PC-9 (cell line): ENCODE measurements at regions not wholly inside any gene's neighbourhood (a gene's known extent, or its start where the extent isn't known, plus 50 kb on each side); places are given as distances from the start of the nearest gene placed in this dataset.

Source experiments
- BruUV-seq: library from RNA; stranded (reverse); fragments of 400-500 nt; replicated peaks from 2 replicates; lab custom pipeline; 2021; lab: Mats Ljungman, UMichigan
- CTCF ChIA-PET: fragments of 300-600 bp; sonication (Branson Sonifier 250); formaldehyde crosslinking; loops from one replicate; lab custom pipeline; 2022; ENCODE audit warnings: antibody characterized with exemption; lab: Charles Lee
- POLR2A ChIA-PET: fragments of 300-600 bp; sonication (Branson Sonifier 250); formaldehyde crosslinking; loops from one replicate; lab custom pipeline; 2022; ENCODE audit warnings: antibody characterized with exemption; ENCODE audit not compliant: unreplicated experiment; lab: Charles Lee
- DNase-seq, 2 experiments: peaks; one replicate each; pipeline versions ENCODE4 v3.0.0 to v3.0.0-alpha.2; 2015 to 2022; ENCODE audit warnings: mixed read lengths in 1 of 2
- H2AFZ ChIP-seq: fragments of 200-600 bp; sonication (generic); 2 replicates; pipeline ENCODE4 v1.8.1; 2017; ENCODE audit warnings: antibody characterized with exemption
- H3F3A ChIP-seq: fragments of 200-600 bp; sonication (generic); 2 replicates; pipeline ENCODE4 v1.8.1; 2017; ENCODE audit warnings: antibody characterized with exemption, mild to moderate bottlenecking, low read depth; ENCODE audit not compliant: insufficient read depth
- H3K27ac ChIP-seq: fragments of 200-600 bp; sonication (generic); 2 replicates; pipeline ENCODE4 v1.6.1; 2016; ENCODE audit warnings: mixed run types
- H3K27me3 ChIP-seq: fragments of 200-600 bp; sonication (generic); 2 replicates; pipeline ENCODE4 v1.6.1; 2016; ENCODE audit warnings: low read depth, mixed run types; ENCODE audit not compliant: insufficient read depth
- H3K36me3 ChIP-seq: fragments of 200-600 bp; sonication (generic); 2 replicates; pipeline ENCODE4 v1.6.1; 2016; ENCODE audit warnings: low read depth, mixed run types
- H3K4me1 ChIP-seq: fragments of 200-600 bp; sonication (generic); replicated peaks from 2 replicates; pipeline ENCODE4 v1.6.1; 2016; ENCODE audit warnings: mixed run types; ENCODE audit not compliant: insufficient read depth
- H3K4me2 ChIP-seq: fragments of 200-600 bp; sonication (generic); 2 replicates; pipeline ENCODE4 v1.6.1; 2017; ENCODE audit warnings: mixed run types
- H3K4me3 ChIP-seq: fragments of 200-600 bp; sonication (generic); 2 replicates; pipeline ENCODE4 v1.6.1; 2016; ENCODE audit warnings: mixed run types
- H3K79me2 ChIP-seq: fragments of 200-600 bp; sonication (generic); 2 replicates; pipeline ENCODE4 v1.6.1; 2017; ENCODE audit warnings: low read depth, mixed run types
- H3K9me2 ChIP-seq: fragments of 200-600 bp; sonication (generic); 2 replicates; pipeline ENCODE4 v1.8.1; 2017; ENCODE audit warnings: mild to moderate bottlenecking; ENCODE audit not compliant: insufficient read depth
- H3K9me3 ChIP-seq: fragments of 200-600 bp; sonication (generic); 2 replicates; pipeline ENCODE4 v1.8.1; 2016; ENCODE audit warnings: low read depth; ENCODE audit not compliant: insufficient read depth
- H4K20me1 ChIP-seq: fragments of 200-600 bp; sonication (generic); 2 replicates; pipeline ENCODE4 v1.8.1; 2017; ENCODE audit not compliant: insufficient read depth
- CTCF ChIP-seq: fragments of 200-600 bp; sonication (generic); conservative IDR thresholded peaks from 2 replicates; pipeline ENCODE4 v1.6.1; 2017; ENCODE audit warnings: mixed run types, antibody characterized with exemption, mild to moderate bottlenecking, moderate library complexity
- EZH2 ChIP-seq: fragments of 200-600 bp; sonication (generic); IDR thresholded peaks from 2 replicates; pipeline ENCODE4 v1.8.0; 2017; ENCODE audit warnings: antibody characterized with exemption, low read depth
- intact Hi-C: fragments of 100-400 bp; cut with micrococcal nuclease; formaldehyde crosslinking; loops from one replicate; pipeline ENCODE4 v1.10.0; 2022; ENCODE audit not compliant: unreplicated experiment

GRCh38 chr11:26901162-26901561 lies 92.8 kb upstream of the FIBIN start:
- H3K4me3 ChIP-seq: no peak overlapping the region
- no peaks in the 10 kb centered on the region for H4K20me1 ChIP-seq
- BruUV-seq: no TSS peak
- TF ChIP-seq CTCF: no peak
- no peak for TF ChIP-seq EZH2
- H3K4me1 ChIP-seq: no peaks in the 10 kb centered on the region
- H2AFZ ChIP-seq: no peak overlapping the region
- no peaks in the 10 kb centered on the region for H3K79me2 ChIP-seq
- ChIA-PET POLR2A (no interaction called here), CTCF (no interaction called here)
- no peaks in the 10 kb centered on the region for H3F3A ChIP-seq
- no peaks in the 10 kb centered on the region for H3K36me3 ChIP-seq
- H3K27me3 ChIP-seq: no peaks in the 10 kb centered on the region
- H3K4me2 ChIP-seq: no peak overlapping the region
- H3K9me3 ChIP-seq: no peaks in the 10 kb centered on the region
- no peak for DNase-seq
- H3K9me2 ChIP-seq: no peaks in the 10 kb centered on the region
- intact Hi-C loops: no loop called here
- H3K27ac ChIP-seq: no peak overlapping the region

DNA sequence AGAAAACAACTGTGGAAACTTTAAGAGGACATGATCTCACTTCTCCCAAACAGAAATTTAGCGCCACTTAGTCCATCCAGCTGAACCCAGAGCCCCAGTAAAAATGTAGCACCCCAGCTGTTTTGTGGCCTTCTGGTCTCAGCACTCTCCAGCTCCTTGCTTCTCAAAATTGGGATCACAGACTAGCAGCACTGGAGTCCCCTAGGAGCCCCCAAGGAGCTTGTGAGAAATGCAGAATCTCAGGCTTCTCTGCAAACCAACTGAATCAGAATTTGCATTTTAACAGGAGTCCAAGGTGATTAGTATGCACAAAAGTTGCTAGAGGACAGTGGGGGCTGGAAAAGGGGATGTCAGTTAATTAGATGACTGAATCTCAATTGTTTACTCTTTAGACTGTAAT lies 89.8 kb upstream of the FIBIN start:
- Histone ChIP-seq H3K9me3 (no peaks in the 10 kb centered on the region), H3K9me2 (no peaks in the 10 kb centered on the region), H2AFZ (no peak overlapping the region), H4K20me1 (no peaks in the 10 kb centered on the region), H3K27ac (no peak overlapping the region), H3K4me1 (no peaks in the 10 kb centered on the region), H3K36me3 (no peaks in the 10 kb centered on the region), H3K27me3 (no peaks in the 10 kb centered on the region), H3F3A (no peaks in the 10 kb centered on the region), H3K79me2 (no peaks in the 10 kb centered on the region), H3K4me2 (no peak overlapping the region), H3K4me3 (no peak overlapping the region)
- TF ChIP-seq EZH2 (no peak), CTCF (no peak)
- POLR2A ChIA-PET: no interaction called here
- no TSS peak for BruUV-seq
- intact Hi-C loops: no loop called here
- CTCF ChIA-PET: no interaction called here
- DNase-seq: no peak

DNA sequence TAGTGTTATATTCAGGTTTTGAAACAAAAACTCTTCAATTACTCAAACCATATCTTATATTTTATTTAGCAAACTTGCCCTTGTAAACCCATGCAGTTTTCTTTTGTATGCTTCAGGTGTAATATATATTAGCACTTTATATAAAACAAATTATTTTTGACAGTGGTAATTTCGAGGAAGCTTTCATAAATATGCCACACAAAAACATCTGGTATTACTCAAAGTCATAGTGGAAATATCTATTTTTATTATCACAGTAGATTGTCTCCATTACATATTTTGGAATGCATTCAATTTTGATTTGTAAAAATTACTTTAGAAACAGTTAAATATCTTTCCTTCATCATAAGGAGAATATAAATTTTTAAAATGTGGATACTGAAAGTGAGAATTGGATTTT lies 89.1 kb upstream of the FIBIN start:
- no peaks in the 10 kb centered on the region for H4K20me1 ChIP-seq
- no peak overlapping the region for H3K27ac ChIP-seq
- H3F3A ChIP-seq: no peaks in the 10 kb centered on the region
- intact Hi-C loops: no loop called here
- H3K9me3 ChIP-seq: no peaks in the 10 kb centered on the region
- no peak overlapping the region for H3K4me2 ChIP-seq
- no peak overlapping the region for H2AFZ ChIP-seq
- no peak for DNase-seq
- CTCF ChIA-PET: no interaction called here
- TF ChIP-seq CTCF: no peak
- no peak for TF ChIP-seq EZH2
- H3K36me3 ChIP-seq: no peaks in the 10 kb centered on the region
- POLR2A ChIA-PET: no interaction called here
- H3K4me3 ChIP-seq: no peak overlapping the region
- H3K27me3 ChIP-seq: no peaks in the 10 kb centered on the region
- BruUV-seq: no TSS peak
- H3K4me1 ChIP-seq: no peaks in the 10 kb centered on the region
- H3K79me2 ChIP-seq: no peaks in the 10 kb centered on the region
- H3K9me2 ChIP-seq: no peaks in the 10 kb centered on the region
